HUES6 (cell line): ENCODE measurements at regions not wholly inside any gene's neighbourhood (a gene's known extent, or its start where the extent isn't known, plus 50 kb on each side); places are given as distances from the start of the nearest gene placed in this dataset.

ENCODE experiments used
- H3K27ac ChIP-seq: 2 replicates; pipeline ENCODE4 v1.7.0; 2013; ENCODE audit warnings: low read depth, mild to moderate bottlenecking, low read length, inconsistent platforms
- H3K27me3 ChIP-seq: 2 replicates; pipeline ENCODE4 v1.6.1; 2013; ENCODE audit warnings: low read length; ENCODE audit not compliant: control insufficient read depth, insufficient read depth
- H3K36me3 ChIP-seq: 2 replicates; pipeline ENCODE4 v1.6.1; 2013; ENCODE audit warnings: low read length; ENCODE audit not compliant: control insufficient read depth, insufficient read depth
- H3K4me1 ChIP-seq: 2 replicates; pipeline ENCODE4 v1.6.1; 2013; ENCODE audit warnings: low read length; ENCODE audit not compliant: control insufficient read depth, insufficient read depth
- H3K4me3 ChIP-seq: 2 replicates; pipeline ENCODE4 v1.5.1; 2013; ENCODE audit warnings: low read depth, low read length
- H3K9ac ChIP-seq: one replicate; pipeline ENCODE4 v1.6.1; 2013; ENCODE audit warnings: mild to moderate bottlenecking, low read length
- H3K9me3 ChIP-seq: 2 replicates; pipeline ENCODE4 v1.6.1; 2013; ENCODE audit warnings: low read depth, low read length; ENCODE audit not compliant: control insufficient read depth, insufficient read depth

- no peaks in the 10 kb centered on the region for H3K9me3 ChIP-seq
- no peak overlapping the region for H3K27ac ChIP-seq
- H3K9ac ChIP-seq, result no peak overlapping the region
- no peak overlapping the region for H3K4me3 ChIP-seq
- H3K4me1 ChIP-seq, result no peaks in the 10 kb centered on the region
- no peaks in the 10 kb centered on the region for H3K36me3 ChIP-seq
- H3K27me3 ChIP-seq, result no peaks in the 10 kb centered on the region
Measured at GRCh38 chr6:113381232-113381631, 475.9 kb upstream of the MARCKS start.

GRCh38 chr6:113381959-113382358, 475.2 kb upstream of the MARCKS start:
- Histone ChIP-seq H3K27ac (no peak overlapping the region), H3K4me3 (no peak overlapping the region), H3K9ac (no peak overlapping the region), H3K9me3 (no peaks in the 10 kb centered on the region), H3K4me1 (no peaks in the 10 kb centered on the region), H3K27me3 (no peaks in the 10 kb centered on the region), H3K36me3 (no peaks in the 10 kb centered on the region)

DNA sequence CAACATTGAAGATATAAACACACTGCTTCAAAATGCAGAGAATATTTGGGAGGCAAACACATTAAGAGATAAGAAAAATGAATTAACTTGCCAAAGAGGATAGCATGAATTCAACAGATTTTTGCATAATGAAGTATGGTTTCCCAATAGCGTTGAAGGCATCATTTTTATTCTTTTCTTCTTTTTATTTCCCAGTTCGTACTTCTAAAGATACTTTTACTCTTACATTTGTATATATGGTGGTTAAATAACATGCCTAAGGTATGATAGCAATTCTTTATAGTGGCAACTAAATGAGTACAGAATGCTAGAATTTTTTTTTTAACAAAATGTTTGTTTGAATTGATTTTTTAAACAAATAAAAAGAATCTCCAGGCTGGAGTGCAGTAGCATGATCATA, 473.4 kb upstream of the MARCKS start:
- Histone ChIP-seq H3K4me3 (no peak overlapping the region), H3K27ac (no peak overlapping the region), H3K4me1 (no peaks in the 10 kb centered on the region), H3K9me3 (no peaks in the 10 kb centered on the region), H3K36me3 (no peaks in the 10 kb centered on the region), H3K27me3 (no peaks in the 10 kb centered on the region), H3K9ac (no peak overlapping the region)

DNA sequence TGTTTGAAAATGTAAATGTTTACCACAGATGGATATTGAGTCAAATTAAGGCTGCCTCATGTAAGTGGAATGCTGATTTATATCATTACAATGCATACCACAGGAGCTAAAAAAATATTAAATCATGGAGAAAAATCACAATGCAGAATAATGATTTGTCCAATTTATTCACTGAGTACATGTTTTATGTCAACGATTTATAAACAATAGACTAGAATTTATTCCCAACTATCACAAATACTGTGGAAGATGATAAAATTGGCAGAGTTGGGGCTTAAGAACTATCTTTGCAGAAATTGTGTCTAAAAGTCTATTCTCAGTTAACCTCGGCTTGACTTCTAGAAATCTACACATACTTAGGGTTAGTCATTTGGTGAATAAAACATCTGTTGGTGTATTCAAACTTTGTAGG, 472.1 kb upstream of the MARCKS start:
- no peaks in the 10 kb centered on the region for H3K9me3 ChIP-seq
- H3K36me3 ChIP-seq, result no peaks in the 10 kb centered on the region
- H3K4me3 ChIP-seq, result no peak overlapping the region
- H3K27me3 ChIP-seq, result no peaks in the 10 kb centered on the region
- H3K27ac ChIP-seq, result no peak overlapping the region
- H3K9ac ChIP-seq, result no peak overlapping the region
- H3K4me1 ChIP-seq, result no peaks in the 10 kb centered on the region

GRCh38 chr6:113388996-113389395, 468.1 kb upstream of the MARCKS start:
- Histone ChIP-seq H3K4me3 (no peak overlapping the region), H3K36me3 (no peaks in the 10 kb centered on the region), H3K9ac (no peak overlapping the region), H3K27me3 (no peaks in the 10 kb centered on the region), H3K4me1 (no peaks in the 10 kb centered on the region), H3K27ac (no peak overlapping the region), H3K9me3 (no peaks in the 10 kb centered on the region)

- H3K4me3 ChIP-seq, result no peak overlapping the region
- no peaks in the 10 kb centered on the region for H3K36me3 ChIP-seq
Measured at GRCh38 chr6:113392551-113393055, 464.5 kb upstream of the MARCKS start.

GRCh38 chr6:113394216-113394615, 462.9 kb upstream of the MARCKS start:
- H3K27me3 ChIP-seq, result no peaks in the 10 kb centered on the region
- no peaks in the 10 kb centered on the region for H3K36me3 ChIP-seq
- no peak overlapping the region for H3K9ac ChIP-seq
- no peak overlapping the region for H3K4me3 ChIP-seq
- no peaks in the 10 kb centered on the region for H3K4me1 ChIP-seq
- no peak overlapping the region for H3K27ac ChIP-seq
- H3K9me3 ChIP-seq, result no peaks in the 10 kb centered on the region

More at GRCh38 chr6:113392551-113393055, 464.5 kb upstream of the MARCKS start:
- no peaks in the 10 kb centered on the region for H3K4me1 ChIP-seq
- no peak overlapping the region for H3K27ac ChIP-seq
- H3K27me3 ChIP-seq, result no peaks in the 10 kb centered on the region
- no peak overlapping the region for H3K9ac ChIP-seq
- H3K9me3 ChIP-seq, result no peaks in the 10 kb centered on the region

DNA sequence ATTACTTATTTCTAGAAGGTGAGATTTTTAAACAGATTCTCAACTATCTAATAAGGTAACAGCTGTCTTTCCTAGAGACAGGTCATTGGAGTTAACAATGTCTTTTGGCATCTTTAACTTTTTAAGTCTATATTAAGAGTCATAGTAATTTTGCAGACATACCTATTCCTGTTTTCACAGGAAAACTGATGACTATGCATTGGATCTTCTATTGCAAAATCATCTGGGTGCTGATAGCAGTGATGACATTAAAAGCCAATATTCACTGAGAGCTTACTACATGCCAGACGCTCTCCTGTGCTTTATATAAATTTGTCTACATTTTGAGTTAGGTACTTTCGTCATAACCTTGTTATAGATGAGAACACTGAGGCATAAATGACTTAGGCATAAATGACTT, 462.4 kb upstream of the MARCKS start:
- Histone ChIP-seq H3K9me3 (no peaks in the 10 kb centered on the region), H3K27me3 (no peaks in the 10 kb centered on the region), H3K36me3 (no peaks in the 10 kb centered on the region), H3K27ac (no peak overlapping the region), H3K4me3 (no peak overlapping the region), H3K4me1 (no peaks in the 10 kb centered on the region), H3K9ac (no peak overlapping the region)

DNA sequence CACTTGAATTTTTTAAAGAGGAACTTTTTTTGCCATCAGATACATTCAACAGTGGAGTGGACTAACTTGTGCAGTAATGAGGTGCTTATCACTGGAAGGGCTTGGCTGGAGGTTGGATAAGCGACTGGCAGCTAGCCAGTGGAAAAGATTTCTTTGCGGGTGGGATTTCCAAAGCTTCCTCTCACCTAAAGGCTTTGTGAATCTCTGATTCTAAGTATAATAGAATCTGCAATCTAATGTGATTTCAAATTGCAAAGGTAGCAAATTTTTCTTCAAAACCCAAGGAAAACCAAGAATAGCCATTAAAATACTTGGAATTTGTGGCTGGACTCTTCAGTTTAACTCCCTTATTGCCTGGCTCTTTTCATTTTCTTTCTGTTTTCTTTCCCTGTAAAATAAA, 460.4 kb upstream of the MARCKS start:
- Histone ChIP-seq H3K27me3 (no peaks in the 10 kb centered on the region), H3K4me3 (no peak overlapping the region), H3K36me3 (no peaks in the 10 kb centered on the region), H3K9ac (no peak overlapping the region), H3K4me1 (no peaks in the 10 kb centered on the region), H3K27ac (no peak overlapping the region), H3K9me3 (no peaks in the 10 kb centered on the region)

DNA sequence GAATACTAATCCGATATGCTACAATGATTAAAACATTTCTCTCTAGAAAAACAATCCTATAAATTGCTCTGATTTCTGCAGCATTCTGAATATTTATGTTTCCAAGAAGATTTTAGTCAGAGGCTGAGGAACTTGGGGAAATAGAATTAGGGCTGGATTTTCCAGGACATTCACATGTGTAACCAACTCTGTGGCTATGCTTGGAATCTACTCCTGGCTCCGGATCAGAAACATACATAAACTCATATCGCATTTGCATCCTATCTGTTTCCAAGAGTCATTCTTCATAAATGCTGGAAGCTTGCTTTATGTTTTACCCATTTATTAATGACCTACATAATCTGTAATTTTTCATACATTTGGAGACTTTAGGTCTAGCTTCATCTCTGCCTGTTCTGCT, 459.9 kb upstream of the MARCKS start:
- Histone ChIP-seq H3K9me3 (no peaks in the 10 kb centered on the region), H3K9ac (no peak overlapping the region), H3K27ac (no peak overlapping the region), H3K4me3 (no peak overlapping the region), H3K27me3 (no peaks in the 10 kb centered on the region), H3K36me3 (no peaks in the 10 kb centered on the region), H3K4me1 (no peaks in the 10 kb centered on the region)

- no peaks in the 10 kb centered on the region for H3K27me3 ChIP-seq
- no peak overlapping the region for H3K4me3 ChIP-seq
- H3K9me3 ChIP-seq, result no peaks in the 10 kb centered on the region
- no peaks in the 10 kb centered on the region for H3K4me1 ChIP-seq
- no peak overlapping the region for H3K27ac ChIP-seq
- no peak overlapping the region for H3K9ac ChIP-seq
- no peaks in the 10 kb centered on the region for H3K36me3 ChIP-seq
Measured at GRCh38 chr6:113401231-113401630, 455.9 kb upstream of the MARCKS start.

DNA sequence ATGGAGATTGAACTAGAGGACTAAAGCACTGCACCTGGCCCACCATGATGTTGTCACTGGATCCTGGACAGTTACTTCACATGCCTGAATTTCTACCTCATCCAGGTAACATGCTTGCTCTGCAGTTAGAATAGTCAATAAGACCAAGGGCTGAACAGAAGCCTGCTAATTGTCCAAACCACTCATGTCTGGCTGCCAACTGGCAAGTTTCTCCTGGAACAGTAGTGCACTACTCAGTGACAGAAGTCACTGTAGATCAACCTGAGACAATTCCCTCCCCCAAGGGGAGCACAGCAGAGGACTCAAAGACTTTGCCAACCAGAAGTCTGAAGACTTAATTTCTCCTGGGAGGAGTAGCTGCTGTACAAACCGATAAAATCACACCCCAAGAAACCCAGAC, 454.6 kb upstream of the MARCKS start:
- H3K4me1 ChIP-seq, result no peaks in the 10 kb centered on the region
- H3K4me3 ChIP-seq, result no peak overlapping the region
- no peaks in the 10 kb centered on the region for H3K9me3 ChIP-seq
- H3K27me3 ChIP-seq, result no peaks in the 10 kb centered on the region
- H3K27ac ChIP-seq, result no peak overlapping the region
- H3K36me3 ChIP-seq, result no peaks in the 10 kb centered on the region
- H3K9ac ChIP-seq, result no peak overlapping the region
